HL-60 (cell line): ENCODE measurements at regions not wholly inside any gene's neighbourhood (a gene's known extent, or its start where the extent isn't known, plus 50 kb on each side); places are given as distances from the start of the nearest gene placed in this dataset.

Experiments
- CTCF ChIP-seq: IDR thresholded peaks from one replicate; pipeline ENCODE4 v1.5.1; 2011; ENCODE audit warnings: low read length, control low read depth, inconsistent platforms; ENCODE audit not compliant: insufficient read depth
- GABPA ChIP-seq: IDR thresholded peaks from 2 replicates; pipeline ENCODE4 v1.6.1; 2012; ENCODE audit warnings: low read depth
- POLR2AphosphoS5 ChIP-seq: IDR thresholded peaks from 2 replicates; pipeline ENCODE4 v1.6.1; 2012; ENCODE audit warnings: low read depth
- REST ChIP-seq: IDR thresholded peaks from 2 replicates; pipeline ENCODE4 v1.6.1; 2012; ENCODE audit warnings: low read depth; ENCODE audit not compliant: insufficient replicate concordance

GRCh38 chr5:39476843-39477220 is 52.1 kb upstream of the DAB2 start:
- no peak for TF ChIP-seq POLR2AphosphoS5
- no peak for TF ChIP-seq CTCF
- TF ChIP-seq REST, result no peak
- TF ChIP-seq GABPA, result no peak
